ENCODE measurements at regions not wholly inside any gene's neighbourhood (a gene's known extent, or its start where the extent isn't known, plus 50 kb on each side); places are given as distances from the start of the nearest gene placed in this dataset.

GRCh38 chr5:167294882-167295680 is 996.4 kb upstream of the WWC1 start:
- no peaks in the 10 kb centered on the region for H3K27me3 ChIP-seq (replicated peaks in 1 of 2; ENCODE audit: control insufficient read depth in 2 of 2, insufficient read depth in 2 of 2, low read length in 1 of 2)
- ChIA-PET SMC1A (ENCODE audit: uncharacterized antibody, unreplicated experiment) (no interaction called here), RAD21 (ENCODE audit: unreplicated experiment) (no interaction called here), POLR2A (no interaction called here), CTCF (no interaction called here)
- no peak overlapping the region for H3K27ac ChIP-seq (ENCODE audit: control insufficient read depth, insufficient read depth)
- TF ChIP-seq ZNF274 (IDR thresholded peaks at IDR 0.05; ENCODE audit: insufficient read depth, insufficient read length) (no peak), NR2C1 (IDR thresholded peaks at IDR 0.05) (no peak), HDAC6 (IDR thresholded peaks at IDR 0.05; ENCODE audit: unreplicated experiment) (no peak), BMI1 (IDR thresholded peaks at IDR 0.05; ENCODE audit: borderline replicate concordance) (no peak), CREB1 (IDR thresholded peaks at IDR 0.05; ENCODE audit: low read depth) (no peak), CREM (IDR thresholded peaks at IDR 0.05; ENCODE audit: low read depth) (no peak), EP300 (IDR thresholded peaks at IDR 0.05; ENCODE audit: borderline replicate concordance in 1 of 2, control insufficient read depth in 1 of 2, low read depth in 2 of 2, low read length in 2 of 2) (no peak), NR2F1 (conservative IDR thresholded peaks at IDR 0.05) (no peak)
- TF ChIP-seq, protein P1, sequence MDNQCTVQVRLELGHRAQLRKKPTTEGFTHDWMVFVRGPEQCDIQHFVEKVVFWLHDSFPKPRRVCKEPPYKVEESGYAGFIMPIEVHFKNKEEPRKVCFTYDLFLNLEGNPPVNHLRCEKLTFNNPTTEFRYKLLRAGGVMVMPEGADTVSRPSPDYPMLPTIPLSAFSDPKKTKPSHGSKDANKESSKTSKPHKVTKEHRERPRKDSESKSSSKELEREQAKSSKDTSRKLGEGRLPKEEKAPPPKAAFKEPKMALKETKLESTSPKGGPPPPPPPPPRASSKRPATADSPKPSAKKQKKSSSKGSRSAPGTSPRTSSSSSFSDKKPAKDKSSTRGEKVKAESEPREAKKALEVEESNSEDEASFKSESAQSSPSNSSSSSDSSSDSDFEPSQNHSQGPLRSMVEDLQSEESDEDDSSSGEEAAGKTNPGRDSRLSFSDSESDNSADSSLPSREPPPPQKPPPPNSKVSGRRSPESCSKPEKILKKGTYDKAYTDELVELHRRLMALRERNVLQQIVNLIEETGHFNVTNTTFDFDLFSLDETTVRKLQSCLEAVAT (IDR thresholded peaks at IDR 0.05) = no peak
- no peak overlapping the region for H3K9ac ChIP-seq (ENCODE audit: control insufficient read depth, insufficient read depth, low read length)
- no peak overlapping the region for H3K4me2 ChIP-seq (ENCODE audit: control insufficient read depth, insufficient read depth)
- ATAC-seq (no peak), FAIRE-seq (no peak), DNase-seq (ENCODE audit: low read depth, low spot score) (no peak)
- no peaks in the 10 kb centered on the region for H3K79me2 ChIP-seq (ENCODE audit: control insufficient read depth, insufficient read depth, low read length)
- no peaks in the 10 kb centered on the region for H3K36me3 ChIP-seq (ENCODE audit: control insufficient read depth in 2 of 2, insufficient read depth in 2 of 2, low read length in 1 of 2)
- H4K20me1 ChIP-seq (ENCODE audit: control insufficient read depth, insufficient read depth) = no peaks in the 10 kb centered on the region
- no TSS peak for BruUV-seq (replicated peaks)
- in situ Hi-C loops (cut with MboI) = no loop called here
- no peak overlapping the region for H3K4me3 ChIP-seq
- intact Hi-C loops (cut with micrococcal nuclease; ENCODE audit: unreplicated experiment) = no loop called here
- H2AFZ ChIP-seq (ENCODE audit: control insufficient read depth, low read depth, low read length) = no peak overlapping the region
- H3K9me3 ChIP-seq (replicated peaks; ENCODE audit: control insufficient read depth, insufficient read depth, low read length) = no peaks in the 10 kb centered on the region
- 31% methylated on average over 3 of the region's 3 CpGs for WGBS (ENCODE audit: insufficient coverage, insufficient replicate concordance, low lambda C conversion rate, missing lambda C conversion rate)
- no peaks in the 10 kb centered on the region for H3K4me1 ChIP-seq (ENCODE audit: control insufficient read depth, insufficient read depth, low read length)

All from GM12878 (cell line).